Left hindlimb (tissue), 1 donor: ENCODE measurements at regions not wholly inside any gene's neighbourhood (a gene's known extent, or its start where the extent isn't known, plus 50 kb on each side); places are given as distances from the start of the nearest gene placed in this dataset.

Source experiments
- DNase-seq: peaks from one replicate; pipeline ENCODE4 v3.0.0-alpha.2; 2018

DNA sequence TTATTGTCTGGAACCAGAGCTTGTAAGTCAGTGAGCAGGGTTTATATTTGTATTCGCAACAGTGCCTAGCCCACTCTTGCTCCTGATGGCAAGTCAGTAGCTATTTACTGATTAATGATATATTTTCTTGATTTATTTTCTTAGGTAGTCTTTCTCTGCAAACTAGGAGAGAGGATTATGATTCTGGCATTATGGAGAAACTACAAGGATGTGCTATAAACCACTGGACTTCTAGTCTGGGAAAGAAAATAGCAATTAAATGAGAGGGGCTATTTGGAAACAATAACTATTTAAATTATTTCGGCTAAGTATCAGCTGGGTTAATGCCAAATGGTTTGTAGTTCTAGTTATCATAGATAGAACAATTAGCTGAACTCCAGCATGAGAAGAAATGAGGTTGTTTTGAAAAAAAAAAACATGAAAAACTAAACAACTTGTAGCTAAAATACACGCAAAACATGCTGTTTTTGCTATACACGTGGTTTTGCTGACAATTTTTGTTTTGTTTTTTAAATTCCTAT, 304.9 kb upstream of the TCF21 start:
- DNase-seq: no peak

DNA sequence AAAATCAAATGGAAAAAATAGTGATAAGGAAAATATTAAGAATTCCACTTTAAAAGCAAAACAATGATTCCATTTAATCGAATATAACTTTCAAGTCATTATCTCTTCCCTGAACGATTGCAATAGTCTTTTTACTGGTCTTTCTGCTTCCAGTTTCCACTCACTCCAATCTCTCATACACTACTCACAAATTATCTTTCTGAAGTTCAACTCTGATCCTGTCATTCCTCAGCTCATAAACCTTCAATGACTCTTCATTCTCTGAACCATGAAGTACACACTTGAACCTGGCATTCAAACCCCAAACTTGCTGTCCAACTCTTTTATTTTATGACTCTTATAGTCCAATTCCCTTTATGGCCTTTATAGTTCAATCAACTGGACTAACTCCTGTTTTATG, 304.1 kb upstream of the TCF21 start:
- no peak for DNase-seq

DNA sequence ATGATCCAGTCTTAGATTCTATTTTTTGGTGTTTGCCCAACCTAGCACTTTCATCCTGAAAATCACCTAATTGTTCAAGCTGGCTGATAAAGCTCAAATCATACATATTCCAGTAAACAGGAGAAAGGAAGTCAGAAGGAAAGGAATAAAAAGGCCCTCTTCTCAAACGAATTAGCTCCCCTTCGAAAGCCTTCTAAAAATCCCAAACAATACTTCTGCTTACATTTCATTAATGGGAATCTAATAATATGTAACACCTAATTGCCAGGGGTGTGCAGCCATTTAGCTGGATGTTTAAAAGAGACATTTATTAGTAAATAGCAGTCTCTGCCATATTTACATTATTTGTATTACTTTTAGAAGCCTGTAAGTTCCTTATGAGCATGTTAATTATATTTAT, 302.9 kb upstream of the TCF21 start:
- DNase-seq: no peak

DNA sequence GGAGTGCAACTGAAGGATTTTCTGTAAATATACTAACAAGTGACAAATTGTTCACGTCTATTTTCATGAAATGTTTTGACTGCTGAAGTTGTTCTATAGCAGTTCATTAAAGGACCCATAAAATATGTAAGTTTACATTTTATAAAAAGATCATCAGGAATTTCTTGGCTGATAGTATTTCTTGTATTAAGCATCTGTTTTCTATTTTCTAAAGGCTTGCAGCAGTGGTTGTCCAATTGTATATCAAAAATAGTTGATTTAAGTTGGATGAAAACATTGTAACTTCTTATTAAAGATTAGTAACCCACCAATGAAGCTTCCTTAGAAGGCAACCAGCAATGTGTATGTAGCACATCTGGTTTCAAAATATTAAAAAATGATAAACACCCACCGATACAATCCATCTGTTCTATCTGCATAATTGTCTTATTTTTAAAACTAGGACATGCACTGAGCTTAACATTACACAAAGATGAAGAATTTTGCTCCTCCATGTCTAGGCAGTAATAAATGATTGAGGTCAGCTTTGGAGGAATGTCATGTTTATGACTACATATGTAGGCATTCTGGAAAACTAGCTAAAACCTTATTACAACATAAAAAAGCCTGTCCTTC, 301.3 kb upstream of the TCF21 start:
- DNase-seq: no peak

DNA sequence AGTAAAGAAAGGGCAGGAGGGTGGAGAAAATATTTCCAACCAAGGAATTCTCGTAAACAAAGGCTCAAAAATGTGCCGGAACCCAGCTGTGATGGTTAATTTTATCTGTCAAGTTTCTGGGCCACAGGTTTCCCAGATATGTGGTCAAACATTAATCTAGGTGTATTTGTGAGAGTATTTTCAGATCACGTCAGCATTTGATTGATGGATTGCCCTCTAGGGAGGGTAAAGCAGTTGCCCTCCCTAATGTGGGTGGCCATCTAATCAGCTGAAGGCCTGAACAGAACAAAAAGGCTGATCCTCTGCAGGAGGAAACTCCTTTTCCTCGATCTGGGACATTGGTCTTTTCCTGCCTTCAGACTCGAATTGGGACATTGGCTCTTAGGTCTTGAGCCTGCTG, 298.7 kb upstream of the TCF21 start:
- DNase-seq: no peak

DNA sequence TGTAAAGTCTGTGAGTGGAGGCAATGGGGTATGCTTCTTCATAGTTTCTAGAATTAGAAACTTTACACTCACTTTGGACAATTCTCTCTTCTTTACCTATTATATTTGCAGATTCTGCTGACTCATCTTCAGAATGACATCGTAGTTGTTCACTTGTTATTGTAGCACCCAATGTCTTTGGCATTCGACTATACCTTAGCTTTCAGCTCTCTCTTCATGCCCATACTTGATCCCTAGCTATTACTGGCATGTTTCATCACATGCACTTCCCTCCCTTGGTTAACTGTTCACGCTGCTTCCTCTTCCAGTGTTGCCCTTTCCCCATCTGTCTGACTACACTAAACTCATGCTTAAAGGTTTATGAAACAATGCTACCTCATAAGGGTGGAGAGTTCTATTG, 298.1 kb upstream of the TCF21 start:
- no peak for DNase-seq

DNA sequence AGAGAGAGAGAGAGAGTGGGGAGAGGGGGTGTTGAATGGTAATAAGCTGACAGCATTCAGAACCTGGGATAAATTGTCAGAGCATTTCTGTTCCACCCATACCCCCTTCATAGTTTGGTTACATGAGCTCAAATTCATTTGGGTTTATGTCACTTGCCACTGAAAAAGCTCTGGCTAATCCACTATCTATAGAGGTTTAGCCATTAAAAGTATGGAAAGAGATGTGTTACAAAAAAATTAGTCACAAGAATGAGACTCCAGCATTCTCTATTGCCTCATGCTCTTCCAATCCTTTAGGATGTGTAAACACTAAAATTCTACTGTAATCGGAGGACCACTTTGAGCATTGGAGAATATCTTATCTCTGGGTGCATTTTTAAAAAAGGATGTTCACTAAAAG, 297.6 kb upstream of the TCF21 start:
- no peak for DNase-seq

DNA sequence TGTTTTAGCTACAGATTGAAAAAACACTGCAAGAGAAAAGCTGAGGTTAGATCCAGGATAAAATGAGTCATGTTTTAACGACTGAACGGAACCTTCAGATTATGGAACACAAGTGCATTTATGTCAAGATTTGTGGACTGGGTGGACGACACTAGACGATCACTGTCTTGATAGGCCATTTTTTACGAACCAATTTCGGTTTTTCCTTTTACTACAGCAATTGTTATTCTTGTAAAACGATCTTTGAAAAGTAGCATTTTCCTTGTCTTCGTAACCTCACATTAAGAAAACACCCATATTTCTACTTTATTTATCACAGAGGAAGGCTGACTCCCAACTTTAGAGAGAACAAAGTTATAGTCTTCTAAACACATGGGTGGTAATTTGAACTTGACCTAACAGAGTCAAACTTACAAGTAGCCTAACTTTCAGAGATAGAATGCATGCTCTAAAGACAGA, 294.2 kb upstream of the TCF21 start:
- no peak for DNase-seq

DNA sequence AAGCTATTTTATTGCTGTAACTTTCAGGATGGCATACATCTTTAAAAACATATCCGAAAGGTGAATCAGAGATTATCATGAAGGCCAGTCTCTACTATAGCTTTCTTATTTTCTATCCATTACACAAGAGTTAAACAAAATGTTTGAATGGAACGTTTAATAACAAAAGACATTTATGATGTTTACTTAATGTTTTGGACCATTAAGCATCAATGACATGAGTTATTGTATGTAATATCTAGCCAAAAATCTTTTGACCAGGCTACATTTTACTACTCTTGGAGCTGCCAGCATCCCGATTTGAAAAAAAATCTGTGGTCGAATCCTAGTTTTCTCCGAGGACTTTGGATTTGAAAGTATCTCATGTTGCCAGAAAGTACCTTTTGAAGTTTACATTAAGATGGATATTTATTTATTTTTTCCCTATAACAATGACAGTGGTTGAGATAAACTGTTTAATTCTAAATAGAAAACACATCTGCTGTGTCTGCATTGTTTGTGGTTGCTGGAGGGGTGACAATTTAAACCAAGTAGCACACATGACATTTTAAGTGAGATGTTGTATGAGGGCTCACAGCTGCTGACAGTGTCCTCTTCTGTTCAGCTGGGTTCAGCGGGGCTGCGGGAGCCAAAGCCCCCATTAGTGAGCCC, 293.7 kb upstream of the TCF21 start:
- peak; percentile 29 for DNase-seq

DNA sequence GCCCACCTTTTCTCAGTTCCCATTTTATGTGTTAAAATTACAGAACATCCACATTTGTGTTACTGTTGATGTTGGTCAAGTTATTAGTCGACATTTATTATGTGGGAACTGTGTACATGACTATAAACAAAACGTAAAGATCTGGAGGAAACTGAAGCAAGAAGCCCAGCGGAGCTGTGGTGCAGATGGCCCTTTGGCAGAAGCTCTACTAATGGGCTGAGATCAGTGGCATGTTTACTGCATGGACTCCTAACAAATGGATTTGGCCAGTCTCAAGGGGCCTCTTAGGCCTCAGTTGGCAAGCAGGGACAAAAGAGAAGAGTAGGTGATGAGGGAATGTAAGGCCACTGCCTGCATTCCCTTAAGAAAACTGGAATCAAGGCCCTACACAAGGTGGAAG, 282.1 kb upstream of the TCF21 start:
- no peak for DNase-seq

DNA sequence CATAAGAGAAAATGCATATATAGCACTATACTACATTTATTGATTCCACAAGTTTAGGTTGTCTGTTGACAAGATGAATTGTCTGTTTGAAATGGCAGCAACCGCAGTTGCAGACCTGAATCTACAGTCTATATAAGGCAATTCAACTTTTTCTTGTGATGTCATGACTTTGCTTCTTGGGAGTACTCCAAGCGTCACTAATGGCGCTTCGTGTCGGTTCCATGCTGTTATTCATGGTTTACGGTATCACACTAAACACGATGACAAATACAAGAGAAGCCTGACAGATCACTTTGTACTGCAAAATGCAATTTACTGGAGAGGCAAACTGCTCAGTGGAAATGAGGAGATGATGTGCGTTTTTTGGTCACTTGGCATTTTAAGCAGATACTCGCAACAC, 280.3 kb upstream of the TCF21 start:
- DNase-seq: no peak

DNA sequence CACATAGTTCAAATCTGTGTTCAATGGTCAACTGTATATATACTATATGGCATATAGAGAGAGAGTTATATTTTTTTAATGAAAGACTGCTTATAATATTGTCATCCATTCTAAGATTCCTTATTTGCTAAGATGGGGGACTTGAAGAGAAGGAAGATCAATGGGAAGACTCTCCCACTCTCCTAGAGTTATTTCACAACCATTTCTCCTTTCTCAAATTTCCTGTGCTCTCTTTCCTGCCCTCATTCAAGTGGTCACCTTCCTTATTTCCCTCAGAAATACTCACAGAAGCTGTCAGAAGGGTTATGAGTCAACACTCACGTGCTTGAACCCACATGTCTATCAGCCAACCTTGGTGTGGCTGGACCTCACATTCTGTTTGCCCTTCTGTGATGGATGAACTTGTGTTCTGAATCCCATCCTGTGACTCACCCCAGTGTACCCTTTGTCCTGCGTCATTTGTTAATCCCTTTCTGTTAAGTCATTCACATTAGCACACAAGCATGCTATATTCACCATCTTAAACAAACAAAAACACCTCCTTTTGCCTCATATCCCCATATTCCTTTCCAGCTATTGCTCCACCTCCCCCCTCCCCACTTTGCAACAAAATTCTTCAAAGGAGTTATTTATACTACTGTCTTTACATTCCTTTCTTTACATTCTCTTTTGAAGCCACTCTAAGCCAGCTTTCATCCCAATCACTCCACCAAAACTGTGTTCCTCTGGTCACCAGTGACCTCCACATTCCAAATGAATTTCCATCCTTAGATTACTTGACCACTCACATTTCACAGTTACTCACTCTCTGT, 279.3 kb upstream of the TCF21 start:
- DNase-seq: no peak

DNA sequence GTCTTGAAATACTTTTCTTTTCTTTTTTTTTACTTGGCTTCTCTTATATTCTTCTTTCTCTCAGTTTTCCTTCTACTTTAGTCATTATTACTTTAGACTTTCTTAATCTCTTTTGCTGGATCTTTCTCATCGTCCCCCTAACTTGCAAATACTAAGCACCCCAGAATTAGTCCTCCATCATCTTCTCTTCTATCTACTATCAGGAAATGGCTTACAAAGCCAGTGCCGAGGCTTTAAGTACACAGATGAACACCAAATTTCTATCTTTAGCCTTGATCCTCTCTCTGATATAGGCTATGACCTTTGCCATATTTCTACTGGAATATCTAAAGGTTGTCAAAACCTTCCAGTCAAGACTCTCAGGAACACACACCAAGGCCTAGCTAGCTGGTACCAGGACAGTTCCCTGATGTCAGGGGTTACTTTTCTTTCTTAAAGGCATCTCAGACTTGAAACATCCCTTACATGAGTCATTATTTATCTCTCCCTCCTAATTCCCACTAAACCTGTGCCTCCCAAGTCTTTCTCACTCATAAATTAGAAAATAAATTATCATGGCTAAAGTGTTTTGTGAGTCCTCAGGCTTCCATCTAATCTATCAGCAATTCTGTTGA, 278.6 kb upstream of the TCF21 start:
- DNase-seq: no peak

DNA sequence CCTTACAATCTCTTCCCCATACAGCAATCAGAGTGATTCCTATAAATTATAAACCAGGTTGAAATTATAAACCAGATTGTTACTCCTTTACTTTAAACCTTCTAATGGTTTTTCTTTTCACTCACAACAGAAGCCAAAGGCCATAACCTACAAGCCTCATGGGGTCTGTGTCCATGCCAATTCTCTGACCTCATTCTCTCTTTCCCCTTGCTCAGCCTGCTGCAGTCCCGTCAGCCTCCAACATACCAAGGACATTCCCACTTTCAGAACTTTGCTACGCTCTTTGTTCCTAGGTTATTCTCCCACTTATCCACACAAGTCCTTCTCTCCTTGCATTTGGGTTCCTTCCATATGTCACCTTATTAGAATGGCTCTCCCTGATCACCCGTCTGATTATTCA, 277.9 kb upstream of the TCF21 start:
- DNase-seq: no peak

DNA sequence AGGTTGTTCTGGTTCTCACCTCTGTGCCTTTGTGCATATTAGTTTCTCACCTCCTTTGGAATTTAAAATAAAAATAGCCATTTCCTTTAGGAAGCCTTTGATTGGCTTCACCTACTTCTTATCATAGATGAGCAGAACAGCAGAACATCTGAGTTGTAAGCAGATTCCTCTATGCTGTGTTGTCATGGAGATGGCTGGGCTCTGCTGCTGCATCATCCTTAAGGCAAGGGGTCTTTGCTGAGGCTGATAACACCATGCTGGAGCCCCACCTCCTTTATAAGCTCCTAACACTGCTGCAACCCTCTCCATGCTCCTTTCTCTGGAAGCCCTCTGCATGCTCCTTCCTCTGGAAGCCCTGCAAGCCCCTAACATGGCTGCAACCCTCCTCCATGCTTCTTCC, 276.5 kb upstream of the TCF21 start:
- no peak for DNase-seq

DNA sequence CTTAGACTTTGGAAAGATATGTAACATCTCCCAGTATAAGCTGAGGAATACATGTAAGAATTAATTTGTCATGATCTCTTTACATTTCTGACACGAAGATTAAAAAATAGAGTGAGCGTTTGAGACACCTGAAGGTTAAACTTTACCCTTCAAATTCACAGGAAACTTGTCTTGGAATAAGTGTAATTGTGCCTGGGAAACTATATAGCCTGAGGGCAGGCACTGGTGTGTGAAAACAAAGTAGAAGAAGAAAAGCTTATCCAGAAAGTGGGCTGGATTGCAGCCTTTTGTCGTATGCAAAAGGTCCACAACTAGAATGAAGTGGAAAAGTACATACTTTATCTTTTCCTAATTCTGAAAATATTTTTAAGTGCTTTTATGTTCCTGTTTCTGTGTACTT, 275.7 kb upstream of the TCF21 start:
- DNase-seq: no peak

DNA sequence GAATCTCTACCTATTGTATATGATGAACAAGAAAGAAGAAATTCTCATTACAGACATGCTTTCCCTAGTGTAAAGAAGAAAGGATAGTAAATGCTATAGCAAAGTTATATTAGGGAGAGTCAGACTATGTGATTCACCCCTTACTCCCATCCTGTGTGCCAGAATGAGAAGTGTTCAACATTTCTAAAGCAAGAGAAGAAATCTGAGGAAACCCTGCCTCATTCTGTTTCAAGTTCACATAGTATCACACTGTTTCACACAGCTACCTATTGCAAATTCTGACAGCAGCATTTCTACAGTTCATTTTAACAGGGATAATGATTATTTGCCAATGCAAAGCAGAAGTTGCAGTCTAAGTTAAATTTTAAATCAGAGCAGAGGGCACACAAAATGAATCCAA, 267.2 kb upstream of the TCF21 start:
- no peak for DNase-seq

DNA sequence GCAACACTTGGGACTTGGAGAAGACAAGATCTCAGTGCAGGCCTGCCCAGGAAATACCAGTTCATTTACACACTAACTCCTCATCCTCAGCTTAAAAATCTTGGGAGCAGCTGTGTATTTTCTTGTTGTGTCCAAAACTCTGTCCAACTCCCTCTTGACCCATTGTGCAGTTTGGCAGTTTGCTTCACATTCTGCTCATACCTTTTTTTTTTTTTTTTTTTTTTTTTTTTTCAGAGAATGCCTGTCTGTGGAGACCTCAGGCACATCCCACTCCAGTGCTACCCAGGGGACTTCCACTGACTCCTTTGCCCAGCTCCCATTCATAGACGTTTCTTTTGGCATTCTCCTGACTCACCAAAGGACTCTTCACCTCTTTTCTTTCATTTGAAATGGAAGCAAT, 265.8 kb upstream of the TCF21 start:
- no peak for DNase-seq

DNA sequence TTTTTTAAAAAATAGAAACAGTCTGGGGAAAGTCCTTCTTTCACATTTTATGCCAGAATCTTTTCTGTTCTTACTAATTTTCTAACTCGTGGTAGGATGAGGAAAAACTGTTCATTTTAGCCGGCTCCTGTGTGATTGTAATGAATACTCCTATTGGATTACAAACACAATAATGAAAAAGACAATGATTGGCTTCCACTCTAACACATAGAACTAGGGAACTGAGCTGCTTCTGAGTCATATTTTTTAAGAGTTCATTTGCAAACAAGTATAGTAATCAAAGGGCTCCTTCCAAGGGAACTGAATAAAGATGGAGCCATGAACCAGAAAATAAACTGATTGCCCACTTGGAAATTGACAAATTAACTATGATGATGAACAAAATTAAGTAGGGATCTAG, 265.3 kb upstream of the TCF21 start:
- no peak for DNase-seq

DNA sequence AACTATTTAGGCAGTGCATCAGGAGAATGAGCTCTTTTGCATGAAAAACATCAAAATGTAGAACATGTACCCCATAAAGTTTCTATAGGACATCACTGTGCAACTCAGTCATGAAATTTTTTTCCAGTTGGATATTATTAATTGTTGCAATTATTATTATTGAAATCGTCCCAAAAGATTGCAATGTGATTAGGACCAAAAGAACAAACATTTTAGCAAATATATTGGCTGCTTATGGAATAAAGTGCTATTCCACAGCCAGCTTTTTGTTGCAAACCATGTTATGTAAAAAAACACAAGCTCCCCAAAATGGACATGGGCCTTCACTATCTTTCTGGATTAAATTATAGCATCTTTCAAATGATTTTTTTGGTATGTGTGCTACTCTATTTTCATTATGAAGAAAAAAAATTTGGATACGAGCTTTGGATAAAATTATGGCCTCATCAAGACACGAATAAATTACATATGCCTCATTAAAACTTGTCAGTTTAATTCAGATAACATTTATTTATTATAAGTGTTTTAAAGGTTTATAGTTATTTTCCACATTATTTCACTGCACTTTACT, 262.7 kb upstream of the TCF21 start:
- DNase-seq: no peak

DNA sequence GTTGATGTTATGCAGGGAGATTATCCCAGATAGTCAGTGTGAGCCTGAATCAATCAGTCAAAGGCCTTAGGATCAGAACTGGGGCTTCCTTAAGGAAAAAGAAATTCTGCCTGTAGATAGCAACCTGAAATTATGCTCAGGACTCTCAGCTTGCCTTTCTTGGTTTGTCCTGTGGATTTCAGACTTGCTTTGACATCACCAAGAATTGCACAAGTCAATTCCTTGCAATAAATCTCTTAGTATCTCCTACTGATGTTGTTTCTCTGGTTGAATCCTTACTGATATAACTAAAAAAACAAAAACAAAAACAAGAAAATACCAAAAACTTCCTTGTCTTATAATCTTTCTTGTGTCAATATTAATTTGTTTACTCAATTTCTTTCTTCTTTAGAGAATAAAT, 258.9 kb upstream of the TCF21 start:
- no peak for DNase-seq

DNA sequence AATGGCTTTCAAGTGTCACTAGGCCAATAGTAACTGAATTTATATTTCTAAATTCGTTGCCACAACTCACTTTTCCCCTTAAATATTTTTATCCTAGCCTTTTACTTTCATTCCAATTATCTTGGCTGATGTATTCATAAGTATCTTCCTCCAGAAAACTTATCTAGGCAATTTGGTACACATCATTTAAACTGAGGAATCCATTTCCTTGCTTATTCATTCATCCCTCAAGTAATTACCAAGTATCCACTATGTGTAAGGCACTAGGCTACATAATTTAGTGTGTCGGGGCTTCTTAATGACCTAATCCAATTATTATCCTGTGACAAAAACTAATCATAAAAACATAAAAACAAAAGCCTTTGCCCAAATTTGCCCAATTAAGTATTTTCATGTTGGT, 258.3 kb upstream of the TCF21 start:
- DNase-seq: no peak

DNA sequence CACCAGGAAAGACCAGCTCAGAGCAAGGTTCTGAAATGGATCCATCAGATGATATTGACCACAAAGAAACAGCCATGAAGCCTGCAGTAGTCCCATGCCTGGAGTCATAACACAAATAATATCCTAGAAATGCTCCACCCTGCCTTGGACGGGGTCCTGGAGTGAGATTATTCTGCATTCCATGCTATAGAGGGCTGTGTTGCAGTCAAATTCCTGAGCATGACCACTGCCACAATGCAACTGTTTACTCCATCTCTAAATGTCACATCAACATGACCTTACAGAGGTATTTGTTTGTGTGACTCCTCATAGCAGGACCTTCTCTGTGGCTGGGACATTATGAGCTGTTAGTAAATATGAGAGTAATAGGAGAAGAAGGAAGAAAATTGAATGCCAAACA, 257.5 kb upstream of the TCF21 start:
- DNase-seq: no peak
